GM18508 (cell line): ENCODE measurements at regions not wholly inside any gene's neighbourhood (a gene's known extent, or its start where the extent isn't known, plus 50 kb on each side); places are given as distances from the start of the nearest gene placed in this dataset.
"Not testable (repeated sequence)": the region's sequence is repeated elsewhere in the genome, so short reads cannot be mapped to it uniquely, and the experiment has no call there.

Experiments
- ATAC-seq: cut with Tn5 transposase; IDR thresholded peaks from one replicate; pipeline ENCODE4 v1.9.1; 2021; ENCODE audit warnings: moderate number of reproducible peaks; ENCODE audit not compliant: insufficient read depth, unreplicated experiment

GRCh38 chr1:242662886-242663285 is 138.4 kb upstream of the PLD5 start:
- no peak for ATAC-seq

GRCh38 chr1:242653772-242654171 is 129.3 kb upstream of the PLD5 start:
- not testable (repeated sequence) for ATAC-seq

GRCh38 chr1:242651817-242652216 is 127.3 kb upstream of the PLD5 start:
- ATAC-seq: no peak

GRCh38 chr1:242641461-242641860 is 117.0 kb upstream of the PLD5 start:
- no peak for ATAC-seq

- no peak for ATAC-seq
These were observed 114.6 kb upstream of the PLD5 start for GRCh38 chr1:242639104-242639503.

- no peak for ATAC-seq
These were observed 110.2 kb upstream of the PLD5 start for GRCh38 chr1:242634732-242635131.

GRCh38 chr1:242629396-242629795 is 104.9 kb upstream of the PLD5 start:
- ATAC-seq: no peak

- no peak for ATAC-seq
These were observed 99.3 kb upstream of the PLD5 start for GRCh38 chr1:242623756-242624155.

GRCh38 chr1:242623119-242623518 is 98.6 kb upstream of the PLD5 start:
- ATAC-seq: no peak

GRCh38 chr1:242613266-242613815 is 88.8 kb upstream of the PLD5 start:
- ATAC-seq: no peak

GRCh38 chr1:242610209-242610608 is 85.7 kb upstream of the PLD5 start:
- no peak for ATAC-seq

GRCh38 chr1:242605521-242605920 is 81.0 kb upstream of the PLD5 start:
- no peak for ATAC-seq

GRCh38 chr1:242602001-242602400 is 77.5 kb upstream of the PLD5 start:
- ATAC-seq: no peak

- not testable (repeated sequence) for ATAC-seq
These were observed 69.3 kb upstream of the PLD5 start for GRCh38 chr1:242593756-242594155.

GRCh38 chr1:242586360-242586680 is 61.8 kb upstream of the PLD5 start:
- no peak for ATAC-seq

- ATAC-seq: no peak
These were observed 61.3 kb upstream of the PLD5 start for GRCh38 chr1:242585616-242586359.

GRCh38 chr1:242582669-242583068 is 58.2 kb upstream of the PLD5 start:
- no peak for ATAC-seq

- ATAC-seq: no peak
These were observed 55.2 kb upstream of the PLD5 start for GRCh38 chr1:242579528-242580235.
